ENCODE measurements at regions not wholly inside any gene's neighbourhood (a gene's known extent, or its start where the extent isn't known, plus 50 kb on each side); places are given as distances from the start of the nearest gene placed in this dataset.

DNA sequence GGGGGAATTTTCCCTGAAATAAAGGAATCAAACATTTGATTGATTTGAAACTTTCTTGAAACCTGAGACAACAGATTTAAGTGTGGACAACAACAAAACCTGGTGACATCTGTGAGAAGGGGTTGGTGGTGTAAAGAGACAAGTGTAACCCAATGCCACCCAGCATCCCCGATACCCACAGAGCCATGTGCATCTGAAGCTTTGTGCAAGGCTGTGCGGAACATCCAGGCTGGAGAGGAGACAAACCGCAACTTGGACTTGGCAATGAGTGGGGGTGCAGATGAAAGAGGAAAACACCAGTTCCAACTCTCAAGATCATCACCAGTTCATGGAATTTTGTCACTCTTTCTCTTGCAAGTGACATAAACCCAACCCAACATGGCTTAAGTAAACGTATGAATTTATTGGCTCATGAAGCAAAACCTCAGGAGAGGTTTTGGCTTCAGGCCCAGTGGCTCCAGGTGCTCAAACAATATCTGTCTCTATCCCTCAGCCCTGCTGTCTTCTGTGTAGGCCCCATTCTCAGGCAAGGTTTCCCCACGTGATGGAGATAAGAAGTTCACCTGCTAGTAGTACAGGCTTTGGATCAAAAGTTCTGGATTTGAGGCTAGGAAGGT, 55.2 kb upstream of the NTF3 start:
- TF ChIP-seq, protein P1, sequence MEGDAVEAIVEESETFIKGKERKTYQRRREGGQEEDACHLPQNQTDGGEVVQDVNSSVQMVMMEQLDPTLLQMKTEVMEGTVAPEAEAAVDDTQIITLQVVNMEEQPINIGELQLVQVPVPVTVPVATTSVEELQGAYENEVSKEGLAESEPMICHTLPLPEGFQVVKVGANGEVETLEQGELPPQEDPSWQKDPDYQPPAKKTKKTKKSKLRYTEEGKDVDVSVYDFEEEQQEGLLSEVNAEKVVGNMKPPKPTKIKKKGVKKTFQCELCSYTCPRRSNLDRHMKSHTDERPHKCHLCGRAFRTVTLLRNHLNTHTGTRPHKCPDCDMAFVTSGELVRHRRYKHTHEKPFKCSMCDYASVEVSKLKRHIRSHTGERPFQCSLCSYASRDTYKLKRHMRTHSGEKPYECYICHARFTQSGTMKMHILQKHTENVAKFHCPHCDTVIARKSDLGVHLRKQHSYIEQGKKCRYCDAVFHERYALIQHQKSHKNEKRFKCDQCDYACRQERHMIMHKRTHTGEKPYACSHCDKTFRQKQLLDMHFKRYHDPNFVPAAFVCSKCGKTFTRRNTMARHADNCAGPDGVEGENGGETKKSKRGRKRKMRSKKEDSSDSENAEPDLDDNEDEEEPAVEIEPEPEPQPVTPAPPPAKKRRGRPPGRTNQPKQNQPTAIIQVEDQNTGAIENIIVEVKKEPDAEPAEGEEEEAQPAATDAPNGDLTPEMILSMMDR (conservative IDR thresholded peaks at IDR 0.05; ENCODE audit: low read depth in 2 of 2) = no peak
- TF ChIP-seq EZH2phosphoT487 (IDR thresholded peaks at IDR 0.05; ENCODE audit: unreplicated experiment) (no peak), ZNF331 (CRISPR knock-in tag; IDR thresholded peaks at IDR 0.05; ENCODE audit: low read depth) (no peak), ZNF114 (CRISPR knock-in tag; IDR thresholded peaks at IDR 0.05) (no peak), JUNB (IDR thresholded peaks at IDR 0.05; ENCODE audit: unreplicated experiment) (no peak), STAT1 (IDR thresholded peaks at IDR 0.05; ENCODE audit: unreplicated experiment) (no peak), EZH2 (IDR thresholded peaks at IDR 0.05; ENCODE audit: low read depth, unreplicated experiment) (no peak), CREB1 (CRISPR knock-in tag; IDR thresholded peaks at IDR 0.05; ENCODE audit: low read depth) (no peak), REST (IDR thresholded peaks at IDR 0.05; ENCODE audit: unreplicated experiment) (no peak), POLR2AphosphoS5 (IDR thresholded peaks at IDR 0.05; ENCODE audit: low read depth) (no peak), NANOG (IDR thresholded peaks at IDR 0.05; ENCODE audit: borderline replicate concordance) (no peak)
- TF ChIP-seq, protein P2, sequence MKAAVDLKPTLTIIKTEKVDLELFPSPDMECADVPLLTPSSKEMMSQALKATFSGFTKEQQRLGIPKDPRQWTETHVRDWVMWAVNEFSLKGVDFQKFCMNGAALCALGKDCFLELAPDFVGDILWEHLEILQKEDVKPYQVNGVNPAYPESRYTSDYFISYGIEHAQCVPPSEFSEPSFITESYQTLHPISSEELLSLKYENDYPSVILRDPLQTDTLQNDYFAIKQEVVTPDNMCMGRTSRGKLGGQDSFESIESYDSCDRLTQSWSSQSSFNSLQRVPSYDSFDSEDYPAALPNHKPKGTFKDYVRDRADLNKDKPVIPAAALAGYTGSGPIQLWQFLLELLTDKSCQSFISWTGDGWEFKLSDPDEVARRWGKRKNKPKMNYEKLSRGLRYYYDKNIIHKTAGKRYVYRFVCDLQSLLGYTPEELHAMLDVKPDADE (IDR thresholded peaks at IDR 0.05) = no peak
- TF ChIP-seq, protein P3, sequence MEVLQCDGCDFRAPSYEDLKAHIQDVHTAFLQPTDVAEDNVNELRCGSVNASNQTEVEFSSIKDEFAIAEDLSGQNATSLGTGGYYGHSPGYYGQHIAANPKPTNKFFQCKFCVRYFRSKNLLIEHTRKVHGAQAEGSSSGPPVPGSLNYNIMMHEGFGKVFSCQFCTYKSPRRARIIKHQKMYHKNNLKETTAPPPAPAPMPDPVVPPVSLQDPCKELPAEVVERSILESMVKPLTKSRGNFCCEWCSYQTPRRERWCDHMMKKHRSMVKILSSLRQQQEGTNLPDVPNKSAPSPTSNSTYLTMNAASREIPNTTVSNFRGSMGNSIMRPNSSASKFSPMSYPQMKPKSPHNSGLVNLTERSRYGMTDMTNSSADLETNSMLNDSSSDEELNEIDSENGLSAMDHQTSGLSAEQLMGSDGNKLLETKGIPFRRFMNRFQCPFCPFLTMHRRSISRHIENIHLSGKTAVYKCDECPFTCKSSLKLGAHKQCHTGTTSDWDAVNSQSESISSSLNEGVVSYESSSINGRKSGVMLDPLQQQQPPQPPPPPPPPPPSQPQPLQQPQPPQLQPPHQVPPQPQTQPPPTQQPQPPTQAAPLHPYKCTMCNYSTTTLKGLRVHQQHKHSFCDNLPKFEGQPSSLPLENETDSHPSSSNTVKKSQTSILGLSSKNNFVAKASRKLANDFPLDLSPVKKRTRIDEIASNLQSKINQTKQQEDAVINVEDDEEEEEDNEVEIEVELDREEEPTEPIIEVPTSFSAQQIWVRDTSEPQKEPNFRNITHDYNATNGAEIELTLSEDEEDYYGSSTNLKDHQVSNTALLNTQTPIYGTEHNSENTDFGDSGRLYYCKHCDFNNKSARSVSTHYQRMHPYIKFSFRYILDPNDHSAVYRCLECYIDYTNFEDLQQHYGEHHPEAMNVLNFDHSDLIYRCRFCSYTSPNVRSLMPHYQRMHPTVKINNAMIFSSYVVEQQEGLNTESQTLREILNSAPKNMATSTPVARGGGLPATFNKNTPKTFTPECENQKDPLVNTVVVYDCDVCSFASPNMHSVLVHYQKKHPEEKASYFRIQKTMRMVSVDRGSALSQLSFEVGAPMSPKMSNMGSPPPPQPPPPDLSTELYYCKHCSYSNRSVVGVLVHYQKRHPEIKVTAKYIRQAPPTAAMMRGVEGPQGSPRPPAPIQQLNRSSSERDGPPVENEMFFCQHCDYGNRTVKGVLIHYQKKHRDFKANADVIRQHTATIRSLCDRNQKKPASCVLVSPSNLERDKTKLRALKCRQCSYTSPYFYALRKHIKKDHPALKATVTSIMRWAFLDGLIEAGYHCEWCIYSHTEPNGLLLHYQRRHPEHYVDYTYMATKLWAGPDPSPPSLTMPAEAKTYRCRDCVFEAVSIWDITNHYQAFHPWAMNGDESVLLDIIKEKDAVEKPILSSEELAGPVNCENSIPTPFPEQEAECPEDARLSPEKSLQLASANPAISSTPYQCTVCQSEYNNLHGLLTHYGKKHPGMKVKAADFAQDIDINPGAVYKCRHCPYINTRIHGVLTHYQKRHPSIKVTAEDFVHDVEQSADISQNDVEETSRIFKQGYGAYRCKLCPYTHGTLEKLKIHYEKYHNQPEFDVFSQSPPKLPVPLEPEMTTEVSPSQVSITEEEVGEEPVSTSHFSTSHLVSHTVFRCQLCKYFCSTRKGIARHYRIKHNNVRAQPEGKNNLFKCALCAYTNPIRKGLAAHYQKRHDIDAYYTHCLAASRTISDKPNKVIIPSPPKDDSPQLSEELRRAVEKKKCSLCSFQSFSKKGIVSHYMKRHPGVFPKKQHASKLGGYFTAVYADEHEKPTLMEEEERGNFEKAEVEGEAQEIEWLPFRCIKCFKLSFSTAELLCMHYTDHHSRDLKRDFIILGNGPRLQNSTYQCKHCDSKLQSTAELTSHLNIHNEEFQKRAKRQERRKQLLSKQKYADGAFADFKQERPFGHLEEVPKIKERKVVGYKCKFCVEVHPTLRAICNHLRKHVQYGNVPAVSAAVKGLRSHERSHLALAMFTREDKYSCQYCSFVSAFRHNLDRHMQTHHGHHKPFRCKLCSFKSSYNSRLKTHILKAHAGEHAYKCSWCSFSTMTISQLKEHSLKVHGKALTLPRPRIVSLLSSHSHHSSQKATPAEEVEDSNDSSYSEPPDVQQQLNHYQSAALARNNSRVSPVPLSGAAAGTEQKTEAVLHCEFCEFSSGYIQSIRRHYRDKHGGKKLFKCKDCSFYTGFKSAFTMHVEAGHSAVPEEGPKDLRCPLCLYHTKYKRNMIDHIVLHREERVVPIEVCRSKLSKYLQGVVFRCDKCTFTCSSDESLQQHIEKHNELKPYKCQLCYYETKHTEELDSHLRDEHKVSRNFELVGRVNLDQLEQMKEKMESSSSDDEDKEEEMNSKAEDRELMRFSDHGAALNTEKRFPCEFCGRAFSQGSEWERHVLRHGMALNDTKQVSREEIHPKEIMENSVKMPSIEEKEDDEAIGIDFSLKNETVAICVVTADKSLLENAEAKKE (CRISPR knock-in tag; IDR thresholded peaks at IDR 0.05) = no peak
- no peak overlapping the region for H3K27ac Mint-ChIP-seq
- no peaks in the 10 kb centered on the region for H3K27me3 Mint-ChIP-seq (ENCODE audit: insufficient read depth, low read depth, poor library complexity)
- no peak overlapping the region for H3K4me3 ChIP-seq
- DNase-seq (ENCODE audit: low spot score) (no peak), ATAC-seq (no peak)
- no peaks in the 10 kb centered on the region for H3K79me2 ChIP-seq (replicated peaks; ENCODE audit: insufficient read depth)
- no peak overlapping the region for H3K27ac ChIP-seq (ENCODE audit: low read depth)
- H3F3A ChIP-seq (replicated peaks; ENCODE audit: low read depth) = no peaks in the 10 kb centered on the region
- H3K9me2 ChIP-seq (ENCODE audit: insufficient read depth) = no peaks in the 10 kb centered on the region
- H3K4me3 Mint-ChIP-seq = no peak overlapping the region
- H3K4me2 ChIP-seq = no peak overlapping the region
- H3K4me1 Mint-ChIP-seq = no peaks in the 10 kb centered on the region; the same call in 2 of the 3 replicates
- no peaks in the 10 kb centered on the region for H3K36me3 ChIP-seq (ENCODE audit: insufficient read depth)
- H3K27me3 ChIP-seq (ENCODE audit: insufficient read depth) = no peaks in the 10 kb centered on the region
- no peaks in the 10 kb centered on the region for H3K9me3 Mint-ChIP-seq
- H3K4me1 ChIP-seq (ENCODE audit: insufficient read depth) = no peaks in the 10 kb centered on the region
- H3K36me3 Mint-ChIP-seq (ENCODE audit: low read depth) = no peaks in the 10 kb centered on the region
- no peak overlapping the region for H2AFZ ChIP-seq
- no peaks in the 10 kb centered on the region for H4K20me1 ChIP-seq (replicated peaks; ENCODE audit: insufficient read depth)
